HG03521 (cell line): ENCODE measurements at regions not wholly inside any gene's neighbourhood (a gene's known extent, or its start where the extent isn't known, plus 50 kb on each side); places are given as distances from the start of the nearest gene placed in this dataset.
"Not testable (repeated sequence)": the region's sequence is repeated elsewhere in the genome, so short reads cannot be mapped to it uniquely, and the experiment has no call there.

ENCODE experiments used
- ATAC-seq: cut with Tn5 transposase; IDR thresholded peaks from one replicate; pipeline ENCODE4 v1.9.1; 2021; ENCODE audit warnings: mild to moderate bottlenecking, moderate library complexity; ENCODE audit not compliant: unreplicated experiment

DNA sequence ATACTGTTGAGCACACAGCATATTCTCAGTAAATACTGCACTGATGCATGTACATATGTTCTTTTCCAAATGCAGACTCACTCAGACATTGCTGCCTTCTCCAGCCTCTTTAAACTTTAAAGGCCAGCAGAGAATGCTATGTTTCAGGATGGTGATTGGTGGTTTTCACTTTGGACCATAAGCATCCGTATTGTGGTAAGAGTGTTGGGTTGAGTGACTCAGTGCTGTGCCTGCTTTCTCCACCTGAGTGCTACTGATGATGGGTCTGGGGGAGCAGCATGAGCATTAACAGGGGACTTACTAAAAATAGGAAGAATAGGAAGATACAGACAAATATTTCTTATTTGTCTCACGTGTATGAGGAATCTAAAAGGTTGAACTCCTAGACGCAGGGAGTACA is 56.3 kb upstream of the ZNF92 start:
- no peak for ATAC-seq

DNA sequence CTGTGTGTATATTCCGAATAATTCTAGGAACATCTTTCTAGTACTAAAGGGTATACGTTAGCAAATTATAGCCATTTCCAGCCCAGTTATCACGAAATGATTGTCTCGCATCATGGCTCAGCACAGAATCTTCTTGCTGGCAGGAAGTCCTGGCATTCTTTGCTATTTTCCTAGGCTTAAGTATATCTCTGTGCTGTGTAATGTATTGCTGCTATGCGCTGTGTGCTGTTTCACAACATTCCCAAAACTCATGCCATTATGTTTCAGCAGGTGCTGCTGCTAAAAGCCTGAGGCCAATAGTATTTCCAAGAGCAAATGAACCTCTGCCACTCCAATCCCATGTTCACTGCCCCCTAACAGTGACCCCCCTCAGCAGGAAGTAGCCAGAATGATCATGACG is 62.9 kb upstream of the ZNF92 start:
- no peak for ATAC-seq

DNA sequence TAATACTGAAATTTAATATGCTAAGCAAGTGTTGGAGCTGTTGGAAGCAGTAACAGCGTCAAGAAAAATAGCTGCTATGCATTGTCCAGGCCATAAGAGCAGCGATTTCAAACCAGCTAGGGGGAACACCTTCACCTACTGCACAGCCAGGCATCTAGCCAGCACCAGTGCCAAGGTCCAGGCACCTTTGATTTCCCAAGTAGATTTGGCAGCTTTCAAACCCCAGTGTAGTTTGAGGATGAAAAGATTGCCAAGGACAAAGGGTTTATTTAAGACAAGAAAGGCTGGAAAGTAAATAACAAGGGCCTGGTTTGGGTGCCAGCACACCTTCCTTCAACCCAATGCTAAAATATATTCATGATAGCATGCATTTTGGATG is 65.4 kb upstream of the ZNF92 start:
- ATAC-seq: no peak

DNA sequence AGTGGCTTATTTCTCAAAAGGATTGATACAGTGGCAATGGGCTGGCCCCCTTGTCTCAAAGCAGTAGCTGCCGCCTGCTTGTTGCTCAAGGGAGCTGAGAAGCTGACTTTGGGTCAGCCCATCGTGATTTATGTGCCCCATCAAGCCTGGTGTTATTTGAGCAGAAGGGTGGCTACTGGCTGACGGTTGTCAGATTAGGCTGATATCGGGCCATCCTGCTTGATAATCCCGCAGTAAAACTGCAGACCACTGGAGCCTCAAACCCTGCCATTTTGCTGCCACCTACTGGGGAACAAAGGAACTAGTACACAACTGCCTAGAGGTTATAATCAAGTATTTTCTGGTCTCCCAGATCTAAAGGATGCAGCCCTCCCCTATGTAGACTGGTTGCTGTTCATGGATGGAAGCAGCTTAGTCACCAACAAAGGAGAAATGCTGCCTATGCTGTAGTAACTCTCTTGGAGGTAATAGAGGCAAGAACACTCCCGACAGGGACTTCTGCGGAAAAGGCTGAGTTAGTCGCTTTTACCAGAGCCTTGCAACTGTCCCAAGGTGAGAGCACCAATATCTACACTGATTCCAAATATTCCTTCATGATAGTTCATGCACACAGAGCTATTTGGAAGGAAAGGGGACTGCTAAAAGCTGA is 65.9 kb upstream of the ZNF92 start:
- peak; percentile 67 for ATAC-seq

DNA sequence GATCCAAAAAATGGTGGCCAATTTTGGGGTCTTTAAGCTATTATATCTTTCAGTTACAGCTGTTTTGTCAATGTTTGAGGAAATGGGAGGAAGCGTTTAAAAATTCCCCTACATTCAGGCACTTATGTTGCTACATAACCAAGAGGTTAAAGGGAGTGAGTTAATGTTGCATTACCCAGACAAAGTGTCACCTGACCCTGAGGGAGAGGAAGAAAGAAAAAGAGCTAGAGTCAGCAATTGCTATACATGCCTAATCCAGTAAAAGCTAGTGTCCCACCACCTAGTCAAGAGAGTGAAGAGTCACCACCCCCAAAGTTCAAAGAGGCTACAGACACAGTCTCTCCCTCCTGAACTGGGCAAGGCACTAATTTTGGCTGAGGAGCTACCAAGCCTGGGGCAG is 69.5 kb upstream of the ZNF92 start:
- ATAC-seq: no peak

DNA sequence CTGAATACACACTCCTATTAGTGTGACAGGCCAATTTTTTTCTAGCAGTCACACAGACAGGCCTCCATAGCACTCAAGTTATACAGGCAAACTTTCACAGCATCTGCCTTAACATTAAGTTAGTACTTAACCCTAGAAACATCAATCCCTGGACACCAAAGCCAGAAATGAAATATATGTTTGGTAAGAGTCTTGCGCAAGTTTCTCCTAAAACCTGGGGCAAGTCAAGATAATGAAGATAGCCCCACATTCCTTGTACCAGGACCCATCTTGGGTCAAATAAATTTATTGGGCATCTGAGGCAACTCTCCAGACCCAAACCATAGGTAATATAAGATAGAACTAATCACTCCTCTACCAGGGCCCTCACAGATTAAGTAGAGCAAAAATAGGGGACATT is 70.8 kb upstream of the ZNF92 start:
- no peak for ATAC-seq

DNA sequence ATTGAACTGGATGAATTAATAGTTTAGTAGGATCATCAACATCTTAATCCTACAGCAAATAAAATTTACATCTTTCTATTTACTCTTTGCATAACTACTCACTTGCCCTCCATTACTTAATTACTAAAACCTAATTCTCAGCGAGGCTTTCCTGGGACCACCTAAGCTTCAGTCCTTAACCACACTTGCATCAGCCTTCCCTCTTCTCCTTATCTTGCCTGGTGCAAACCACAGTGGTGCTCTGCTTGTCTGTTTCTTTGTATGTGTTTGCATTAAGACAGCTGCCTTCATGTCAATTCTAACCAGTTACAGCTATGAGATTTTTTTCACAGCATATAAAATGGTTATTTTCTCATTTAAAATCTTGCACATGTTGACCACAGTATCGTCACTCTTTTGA is 72.6 kb upstream of the ZNF92 start:
- ATAC-seq: no peak

DNA sequence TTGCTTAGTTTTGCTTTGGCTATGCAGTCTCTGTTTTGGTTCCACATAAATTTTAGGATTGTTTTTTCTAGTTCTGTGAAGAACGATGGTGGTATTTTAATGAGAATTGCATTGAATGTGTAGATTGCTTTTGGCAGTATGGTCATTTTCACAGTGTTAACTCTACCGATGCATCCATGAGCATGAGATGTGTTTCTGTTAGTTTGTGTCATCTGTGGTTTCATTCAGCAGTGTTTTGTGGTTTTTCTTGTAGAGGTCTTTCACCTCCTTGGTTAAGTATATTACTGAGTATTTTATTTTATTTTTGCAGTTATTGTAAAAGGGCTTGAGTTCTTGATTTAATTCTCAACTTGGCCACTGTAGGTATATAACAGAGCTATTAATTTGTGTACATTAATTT is 78.2 kb upstream of the ZNF92 start:
- ATAC-seq: no peak

DNA sequence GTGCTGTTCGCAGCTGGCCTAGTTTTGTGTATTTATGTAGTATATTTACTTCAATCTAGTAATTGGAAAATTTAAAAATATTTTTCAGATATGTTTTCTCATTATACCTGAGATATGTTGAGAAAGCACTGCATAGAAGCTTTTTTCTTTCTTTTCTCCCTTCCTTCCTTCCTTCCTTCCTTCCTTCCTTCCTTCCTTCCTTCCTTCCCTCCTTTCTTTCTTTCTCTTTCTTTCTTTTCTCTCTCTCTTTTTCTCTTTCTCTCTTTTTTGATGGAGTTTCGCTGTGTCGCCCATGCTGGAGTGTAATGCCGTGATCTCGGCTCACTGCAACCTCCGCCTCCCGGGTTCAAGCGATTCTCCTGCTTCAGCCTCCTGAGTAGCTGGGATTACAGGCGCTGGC is 83.3 kb upstream of the ZNF92 start:
- not testable (repeated sequence) for ATAC-seq

DNA sequence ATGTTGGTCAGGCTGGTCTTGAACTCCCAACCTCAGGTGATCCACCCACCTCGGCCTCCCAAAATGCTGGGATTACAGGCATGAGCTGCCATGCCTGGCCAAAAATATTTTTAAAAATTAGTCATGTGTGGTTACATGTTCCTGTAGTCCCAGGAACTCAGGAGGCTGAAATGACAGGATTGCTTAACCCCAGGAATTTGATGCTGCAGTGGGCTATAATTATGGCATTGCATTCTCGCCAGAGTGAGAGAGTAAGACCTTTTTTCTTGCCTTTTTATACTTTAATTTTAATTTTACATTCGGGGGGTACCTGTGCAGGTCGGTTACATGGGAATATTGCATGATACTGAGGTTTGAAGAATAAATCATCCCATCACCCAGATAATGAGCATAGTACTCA is 86.6 kb upstream of the ZNF92 start:
- no peak for ATAC-seq

DNA sequence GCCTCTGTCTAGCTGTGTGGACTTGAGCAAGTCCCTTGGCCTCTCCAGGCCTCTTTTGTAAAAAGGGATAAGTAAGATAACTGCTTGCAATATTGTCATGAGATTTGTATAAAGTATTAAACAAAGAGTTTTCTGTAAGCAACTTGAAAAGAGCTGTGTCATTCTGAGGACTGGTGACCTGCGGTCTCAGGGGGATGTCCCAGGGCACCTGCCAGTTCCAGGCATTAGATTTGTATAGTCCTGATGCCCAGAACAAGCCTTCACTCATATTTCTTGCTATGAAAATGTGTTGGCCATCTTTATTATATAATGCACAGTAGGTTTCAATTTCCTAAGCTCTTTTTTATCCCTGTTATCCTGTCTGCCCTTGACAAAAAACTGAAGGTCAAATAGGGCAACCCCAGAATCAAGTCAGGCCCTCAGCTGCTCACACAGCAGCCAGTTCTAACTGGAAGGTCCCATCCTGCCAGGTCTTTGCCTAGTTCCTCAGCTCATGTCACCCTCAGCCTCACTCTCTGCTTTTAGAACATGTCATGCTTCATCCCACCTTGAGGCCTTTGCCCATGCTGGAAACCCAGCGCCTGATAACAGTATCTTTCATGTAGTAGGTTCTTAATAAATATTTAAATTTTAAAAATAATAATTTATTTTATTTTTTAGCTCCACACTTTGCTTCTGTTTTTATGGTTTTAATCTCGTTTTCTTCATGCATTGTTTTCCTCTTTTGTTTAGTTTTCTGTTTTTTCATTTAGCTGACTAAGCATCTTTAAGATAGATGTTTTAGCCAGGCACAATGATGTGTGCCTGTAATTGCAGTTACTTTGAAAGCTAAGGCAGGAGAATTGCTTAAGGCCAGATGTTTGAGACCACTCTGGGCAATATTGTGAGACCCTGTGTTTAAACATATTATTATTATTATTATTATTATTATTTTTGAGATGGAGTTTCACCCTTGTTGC is 87.5 kb upstream of the ZNF92 start:
- no peak for ATAC-seq

DNA sequence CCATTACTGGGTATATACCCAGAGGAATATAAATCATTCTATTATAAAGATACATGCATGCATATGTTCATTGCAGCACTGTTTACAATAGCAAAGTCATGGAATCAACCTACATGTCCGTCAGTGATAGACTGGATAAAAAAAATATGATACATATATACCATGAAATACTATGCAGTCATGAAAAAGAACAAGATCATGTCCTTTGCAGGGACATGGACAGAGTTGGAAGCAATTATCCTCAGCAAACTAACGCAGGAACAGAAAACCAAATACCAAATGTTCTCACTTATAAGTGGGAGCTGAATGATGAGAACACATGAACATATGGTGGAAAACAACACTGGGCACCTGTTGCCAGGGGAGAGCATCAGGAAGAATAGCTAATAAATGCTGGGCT is 88.4 kb upstream of the ZNF92 start:
- not testable (repeated sequence) for ATAC-seq

DNA sequence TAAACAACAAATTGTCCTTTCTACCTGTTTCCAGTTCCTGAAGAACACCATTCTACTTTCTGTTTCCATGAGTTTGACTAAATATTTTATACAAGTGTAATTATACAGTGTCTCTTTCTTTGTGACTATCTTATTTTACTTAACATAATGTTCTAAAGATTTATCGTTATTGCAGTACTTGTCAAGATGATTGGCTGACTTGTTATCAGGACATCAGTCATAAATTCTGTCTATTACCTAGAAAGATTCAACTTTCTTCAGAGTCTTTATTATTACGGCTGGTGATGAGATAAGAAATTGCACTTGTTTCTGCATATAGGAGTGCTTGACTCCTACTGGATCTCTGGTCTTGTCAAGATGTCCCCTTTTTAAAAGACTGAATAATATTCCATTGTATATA is 93.9 kb upstream of the ZNF92 start:
- ATAC-seq: no peak

DNA sequence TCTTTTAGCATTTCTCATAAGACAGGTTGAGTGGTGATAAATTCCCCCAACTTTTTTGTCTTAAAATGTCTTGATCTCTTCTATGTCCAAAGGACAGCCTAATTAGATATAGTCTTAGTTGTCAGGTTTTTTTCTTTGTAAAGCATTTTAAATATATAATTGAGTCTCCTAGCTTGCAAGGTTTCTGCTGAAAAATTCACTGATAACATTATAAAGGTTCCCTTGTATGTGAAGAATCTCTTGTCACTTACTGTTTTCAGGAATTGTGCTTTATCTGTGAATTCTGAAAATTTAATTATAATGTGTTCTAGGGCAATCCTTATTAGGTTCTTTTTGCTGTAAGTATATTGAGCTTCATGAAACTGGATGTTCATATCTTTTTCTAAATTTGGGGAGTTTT is 96.8 kb upstream of the ZNF92 start:
- no peak for ATAC-seq

DNA sequence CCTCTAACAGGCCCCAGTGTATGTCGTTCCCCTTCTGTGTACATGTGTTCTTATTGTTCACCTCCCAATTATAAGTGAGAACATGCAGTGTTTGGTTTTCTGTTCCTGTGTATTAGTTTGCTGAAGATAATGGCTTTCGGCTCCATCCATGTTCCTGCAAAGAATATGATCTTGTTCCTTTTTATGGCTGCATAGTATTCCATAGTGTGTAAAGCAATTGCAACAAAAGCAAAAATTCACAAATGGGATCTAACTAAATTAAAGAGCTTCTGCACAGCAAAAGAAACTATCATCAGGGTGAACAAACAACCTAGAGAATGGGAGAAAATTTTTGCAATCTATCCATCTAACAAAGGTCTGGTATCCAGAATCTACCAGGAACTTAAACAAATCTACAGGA is 102.2 kb upstream of the ZNF92 start:
- not testable (repeated sequence) for ATAC-seq

DNA sequence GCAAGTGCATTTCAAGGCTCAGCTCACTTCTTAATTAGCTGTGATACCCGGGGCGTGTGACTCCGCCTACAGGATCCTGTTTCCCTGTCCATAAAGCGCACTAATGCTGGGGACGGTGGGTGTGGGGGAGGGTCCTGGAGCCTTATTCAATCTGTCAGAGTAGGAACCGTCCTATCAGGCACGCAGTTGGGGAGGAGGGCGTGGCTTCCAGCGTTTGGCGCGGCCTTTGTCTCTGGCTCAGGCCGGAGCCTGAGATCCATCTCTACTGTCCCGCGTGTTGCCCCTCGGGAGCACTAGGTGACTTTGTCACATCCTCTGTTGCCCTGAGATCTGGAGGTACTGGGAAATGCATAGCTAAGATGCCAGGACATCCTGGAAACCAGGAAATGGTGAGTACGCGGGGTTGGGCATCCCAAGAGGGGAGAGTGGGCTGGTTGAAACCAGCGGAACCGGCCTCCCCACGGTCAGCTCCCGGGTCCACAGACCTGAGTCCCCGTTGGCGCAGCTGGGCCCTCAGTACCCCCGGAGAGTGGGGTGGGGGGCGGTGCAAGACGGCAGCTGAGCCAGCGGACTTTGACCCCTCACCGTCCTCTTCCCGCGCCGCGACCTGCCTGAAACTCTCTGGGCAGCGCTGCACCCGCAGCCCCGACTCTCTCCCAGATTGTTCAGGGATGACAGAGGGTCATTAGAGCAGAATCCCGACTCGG is 104.4 kb upstream of the ZNF92 start:
- peak; percentile 94 for ATAC-seq

DNA sequence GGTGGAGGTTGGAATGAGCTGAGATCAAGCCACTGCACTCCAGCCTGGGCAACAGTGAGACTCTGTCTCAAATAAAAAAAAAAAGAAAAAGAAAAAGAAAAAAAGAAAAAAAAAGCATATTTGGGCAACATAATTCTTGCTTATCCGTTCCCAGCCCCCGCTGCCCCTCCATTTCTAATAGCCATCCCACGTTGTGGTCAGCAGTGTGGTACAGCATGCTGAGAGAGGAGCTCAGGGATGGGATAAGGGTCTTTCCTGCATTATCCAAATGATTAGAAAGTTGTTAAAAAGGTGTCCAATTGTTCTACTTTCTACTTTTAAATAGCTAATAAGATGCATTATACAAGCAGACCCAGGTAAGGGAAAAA is 104.9 kb upstream of the ZNF92 start:
- no peak for ATAC-seq

DNA sequence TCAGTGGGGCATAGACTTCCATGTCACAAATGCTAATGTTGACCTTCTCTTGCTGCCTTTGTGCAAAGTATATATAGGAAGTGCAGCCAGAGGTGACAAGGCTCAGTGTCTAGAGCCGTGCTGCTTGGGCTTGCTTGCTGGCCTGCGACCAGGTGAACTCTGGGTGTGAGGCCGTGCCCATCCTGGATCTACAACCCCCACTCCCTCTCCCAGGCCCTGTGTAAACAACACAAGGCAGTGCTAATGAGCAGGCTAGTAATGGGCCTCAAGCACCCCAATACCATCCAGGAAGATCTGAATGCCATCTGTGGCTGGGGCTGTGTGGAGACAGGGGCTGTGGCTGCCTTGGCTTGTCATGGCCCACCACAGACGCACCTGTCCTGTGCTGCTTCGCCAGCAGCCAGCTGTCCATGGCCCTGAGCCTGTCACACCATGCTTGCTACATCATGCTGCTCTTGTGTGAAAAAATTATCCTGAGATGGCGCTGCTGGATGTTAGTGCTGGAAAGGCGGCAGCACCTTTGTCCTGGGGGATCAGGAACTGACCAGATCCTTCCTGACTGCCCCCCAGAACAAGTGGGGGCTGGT is 107.6 kb upstream of the ZNF92 start:
- ATAC-seq: no peak

DNA sequence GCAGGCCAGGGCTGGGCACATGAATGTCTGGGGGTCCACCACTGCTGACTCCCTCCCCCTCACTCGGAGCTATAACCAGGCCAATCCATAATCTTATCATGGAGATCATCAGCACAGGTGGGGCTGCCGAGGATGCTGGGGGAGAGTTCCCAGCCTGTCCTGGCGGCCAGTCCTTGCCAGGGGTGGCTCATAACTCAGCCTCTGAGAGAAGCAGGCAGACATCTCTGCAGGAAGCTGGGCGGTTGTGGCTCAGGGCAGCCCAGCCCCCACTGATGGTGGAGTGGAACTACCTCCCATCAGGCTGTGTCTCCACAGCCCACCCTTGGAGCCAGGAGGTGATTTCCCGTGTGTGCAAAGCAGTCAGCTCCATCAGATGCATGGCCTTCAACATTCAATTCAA is 109.4 kb upstream of the ZNF92 start:
- no peak for ATAC-seq

DNA sequence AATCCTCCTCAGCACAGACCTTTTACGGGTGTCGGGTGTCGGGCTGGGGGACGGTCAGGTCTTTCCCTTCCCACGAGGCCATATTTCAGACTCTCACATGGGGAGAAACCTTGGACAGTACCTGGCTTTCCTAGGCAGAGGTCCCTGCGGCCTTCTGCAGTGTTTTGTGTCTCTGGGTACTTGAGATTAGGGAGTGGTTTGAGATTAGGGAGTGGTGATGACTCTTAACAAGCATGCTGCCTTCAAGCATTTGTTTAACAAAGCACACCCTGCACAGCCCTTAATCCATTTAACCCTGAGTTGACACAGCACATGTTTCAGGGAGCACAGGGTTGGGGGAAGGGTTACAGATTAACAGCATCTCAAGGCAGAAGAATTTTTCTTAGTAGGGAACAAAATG is 113.0 kb upstream of the ZNF92 start:
- ATAC-seq: not testable (repeated sequence)

DNA sequence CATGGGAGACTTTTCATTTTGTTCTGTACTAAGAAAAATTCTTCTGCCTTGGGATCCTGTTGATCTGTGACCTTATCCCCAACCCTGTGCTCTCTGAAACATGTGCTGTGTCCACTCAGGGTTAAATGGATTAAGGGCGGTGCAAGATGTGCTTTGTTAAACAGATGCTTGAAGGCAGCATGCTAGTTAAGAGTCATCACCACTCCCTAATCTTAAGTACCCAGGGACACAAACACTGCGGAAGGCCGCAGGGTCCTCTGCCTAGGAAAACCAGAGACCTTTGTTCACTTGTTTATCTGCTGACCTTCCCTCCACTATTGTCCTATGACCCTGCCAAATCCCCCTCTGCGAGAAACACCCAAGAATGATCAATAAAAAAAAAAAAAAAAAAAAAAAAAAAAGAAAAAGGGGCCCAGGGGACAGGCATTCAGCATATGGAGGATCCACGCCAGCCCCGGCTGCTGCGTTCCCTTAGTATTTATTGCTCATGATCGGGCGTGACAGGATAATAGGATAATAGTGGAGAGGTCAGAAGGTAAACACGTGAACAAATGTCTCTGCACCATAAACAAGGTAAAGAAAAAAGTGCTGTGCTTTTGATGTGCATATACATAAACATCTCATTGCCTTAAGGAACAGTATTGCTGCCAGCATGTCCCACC is 113.7 kb upstream of the ZNF92 start:
- ATAC-seq: not testable (repeated sequence)
